ENCODE measurements at regions not wholly inside any gene's neighbourhood (a gene's known extent, or its start where the extent isn't known, plus 50 kb on each side); places are given as distances from the start of the nearest gene placed in this dataset.
"Not testable (repeated sequence)": the region's sequence is repeated elsewhere in the genome, so short reads cannot be mapped to it uniquely, and the experiment has no call there.

GRCh38 chr17:34067011-34067410 is 188.1 kb upstream of the CCL2 start:
- Mint-ChIP-seq H3K27me3 (no peaks in the 10 kb centered on the region), H3K27ac (no peak overlapping the region), H3K4me1 (no peaks in the 10 kb centered on the region), H3K36me3 (ENCODE audit: low read depth) (no peaks in the 10 kb centered on the region), H3K4me3 (no peak overlapping the region)
- ATAC-seq (no peak), DNase-seq (no peak)
- no peaks in the 10 kb centered on the region for H3K9me3 ChIP-seq (ENCODE audit: control insufficient read depth, low read length, poor library complexity, severe bottlenecking)

- H3K4me1 Mint-ChIP-seq: no peaks in the 10 kb centered on the region
- no peaks in the 10 kb centered on the region for H3K27me3 Mint-ChIP-seq
Measured at GRCh38 chr17:34068571-34068970, 186.5 kb upstream of the CCL2 start.

GRCh38 chr17:34070712-34071111 is 184.4 kb upstream of the CCL2 start:
- no peaks in the 10 kb centered on the region for H3K9me3 ChIP-seq (ENCODE audit: control insufficient read depth, low read length, poor library complexity, severe bottlenecking)
- H3K36me3 Mint-ChIP-seq (ENCODE audit: low read depth): no peaks in the 10 kb centered on the region
- H3K27me3 Mint-ChIP-seq: no peaks in the 10 kb centered on the region
- no peak for DNase-seq
- no peak overlapping the region for H3K4me3 Mint-ChIP-seq
- no peak for ATAC-seq
- no peaks in the 10 kb centered on the region for H3K4me1 Mint-ChIP-seq
- H3K27ac Mint-ChIP-seq: no peak overlapping the region

More at GRCh38 chr17:34068571-34068970, 186.5 kb upstream of the CCL2 start:
- H3K27ac Mint-ChIP-seq: no peak overlapping the region
- ATAC-seq (no peak), DNase-seq (no peak)
- H3K36me3 Mint-ChIP-seq (ENCODE audit: low read depth): no peaks in the 10 kb centered on the region
- no peak overlapping the region for H3K4me3 Mint-ChIP-seq
- no peaks in the 10 kb centered on the region for H3K9me3 ChIP-seq (ENCODE audit: control insufficient read depth, low read length, poor library complexity, severe bottlenecking)

DNA sequence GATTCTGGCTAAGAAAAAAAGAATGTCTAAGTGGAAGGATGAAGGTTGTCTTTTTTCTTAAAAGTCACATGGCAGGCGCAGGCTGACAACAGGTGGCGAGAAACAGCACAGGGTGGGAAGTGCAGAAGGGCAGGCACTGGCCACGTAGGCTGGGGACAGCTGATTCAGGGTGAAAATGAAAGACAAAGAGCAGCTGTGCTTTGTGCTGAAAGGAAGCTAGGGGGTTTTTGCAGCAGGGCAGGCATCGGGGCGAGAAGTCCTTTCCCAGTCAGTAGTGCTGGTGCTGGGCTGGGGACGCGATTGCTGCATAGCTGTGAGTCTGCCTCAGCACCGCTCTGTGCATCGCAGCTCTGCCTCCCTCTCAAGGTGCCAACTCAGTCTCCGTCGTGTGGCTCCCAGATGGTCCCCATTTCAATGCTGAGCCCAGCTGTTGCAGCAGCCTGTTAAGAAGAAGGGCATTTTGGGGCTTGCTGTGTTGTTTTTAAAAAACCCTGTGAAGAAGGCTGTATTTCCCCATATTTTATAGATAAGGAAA is 183.1 kb upstream of the CCL2 start:
- DNase-seq (no peak), ATAC-seq (no peak)
- H3K9me3 ChIP-seq (ENCODE audit: control insufficient read depth, low read length, poor library complexity, severe bottlenecking): no peaks in the 10 kb centered on the region
- H3K4me1 Mint-ChIP-seq: no peaks in the 10 kb centered on the region
- no peaks in the 10 kb centered on the region for H3K27me3 Mint-ChIP-seq
- H3K36me3 Mint-ChIP-seq (ENCODE audit: low read depth): peaks cover 2% of the 10 kb centered on the region
- no peak overlapping the region for H3K27ac Mint-ChIP-seq
- H3K4me3 Mint-ChIP-seq: no peak overlapping the region

GRCh38 chr17:34075076-34075475 is 180.0 kb upstream of the CCL2 start:
- H3K4me3 Mint-ChIP-seq: no peak overlapping the region

DNA sequence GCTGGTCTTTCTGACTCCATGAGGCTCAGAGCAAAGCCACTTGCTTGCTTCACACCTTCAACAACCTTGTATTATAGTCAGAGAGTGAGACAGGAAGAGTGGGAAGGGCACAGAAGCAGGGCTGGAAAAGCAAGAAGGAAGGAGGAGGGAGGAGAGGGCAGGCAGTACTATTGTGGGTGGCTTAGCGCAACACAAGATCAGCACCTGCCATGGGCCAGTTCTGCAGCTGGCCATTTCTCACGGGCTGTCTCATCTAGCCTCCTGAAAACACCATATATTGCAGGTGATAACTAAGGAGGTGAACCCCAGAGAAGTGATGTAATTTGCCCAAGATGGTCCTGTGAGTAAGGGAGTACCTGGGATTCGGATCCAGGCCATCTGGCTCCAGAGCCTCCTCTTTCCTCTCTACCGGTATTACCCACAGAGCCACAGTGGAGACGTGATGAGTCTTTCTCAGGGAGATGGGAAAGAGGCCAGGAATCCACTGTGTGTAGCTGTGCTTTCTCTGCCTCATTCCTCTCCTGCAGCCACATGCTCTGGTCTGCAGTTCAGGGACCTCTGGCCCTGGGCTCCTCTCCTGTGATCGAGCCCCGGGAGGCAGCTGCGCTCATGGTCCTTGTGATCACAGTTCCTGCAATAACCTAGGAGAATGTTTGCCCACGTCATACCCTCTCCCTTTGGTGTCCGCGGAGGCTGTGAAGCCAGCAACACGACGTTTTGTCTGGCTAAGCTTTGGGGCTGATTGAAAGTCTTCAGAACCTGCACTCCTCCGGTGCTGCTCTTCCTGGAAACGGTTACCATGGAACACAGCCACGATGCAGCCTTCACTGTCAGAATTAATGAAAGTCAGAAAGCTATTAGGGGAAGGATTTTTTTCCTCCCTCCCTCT is 178.1 kb upstream of the CCL2 start:
- Mint-ChIP-seq H3K4me3 (no peak overlapping the region), H3K4me1 (no peaks in the 10 kb centered on the region), H3K27me3 (peaks cover 33% of the 10 kb centered on the region), H3K27ac (no peak overlapping the region), H3K36me3 (ENCODE audit: low read depth) (peaks cover 2% of the 10 kb centered on the region)
- no peak for ATAC-seq
- no peak for DNase-seq
- no peaks in the 10 kb centered on the region for H3K9me3 ChIP-seq (ENCODE audit: control insufficient read depth, low read length, poor library complexity, severe bottlenecking)

More at GRCh38 chr17:34075076-34075475, 180.0 kb upstream of the CCL2 start:
- peaks cover 28% of the 10 kb centered on the region for H3K27me3 Mint-ChIP-seq
- no peak for DNase-seq
- H3K4me1 Mint-ChIP-seq: no peaks in the 10 kb centered on the region
- no peak for ATAC-seq
- peaks cover 2% of the 10 kb centered on the region for H3K36me3 Mint-ChIP-seq (ENCODE audit: low read depth)
- H3K27ac Mint-ChIP-seq: no peak overlapping the region
- no peaks in the 10 kb centered on the region for H3K9me3 ChIP-seq (ENCODE audit: control insufficient read depth, low read length, poor library complexity, severe bottlenecking)

DNA sequence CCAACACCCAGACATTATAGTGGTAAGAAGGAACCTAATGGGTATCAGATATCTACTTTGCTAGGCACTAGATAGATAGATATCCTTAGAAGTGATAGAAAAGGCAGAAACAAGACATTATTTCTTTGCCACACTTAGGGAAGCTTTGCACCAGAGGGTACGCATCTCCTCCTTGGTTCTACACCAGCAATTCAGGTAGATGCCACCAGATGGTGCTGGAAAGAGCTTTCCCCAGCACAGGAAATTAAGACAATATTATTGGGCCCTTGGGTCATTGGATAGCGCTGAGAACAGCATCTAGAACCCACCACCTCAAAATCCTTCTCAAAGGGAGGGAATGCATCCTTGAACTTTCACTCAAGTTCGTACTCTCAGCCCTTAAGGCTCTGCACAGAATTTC is 173.8 kb upstream of the CCL2 start:
- Mint-ChIP-seq H3K27ac (no peak overlapping the region), H3K4me3 (no peak overlapping the region), H3K4me1 (no peaks in the 10 kb centered on the region), H3K36me3 (ENCODE audit: low read depth) (peaks cover under 1% of the 10 kb centered on the region), H3K27me3 (peaks cover 33% of the 10 kb centered on the region)
- no peaks in the 10 kb centered on the region for H3K9me3 ChIP-seq (ENCODE audit: control insufficient read depth, low read length, poor library complexity, severe bottlenecking)
- DNase-seq: no peak
- no peak for ATAC-seq

DNA sequence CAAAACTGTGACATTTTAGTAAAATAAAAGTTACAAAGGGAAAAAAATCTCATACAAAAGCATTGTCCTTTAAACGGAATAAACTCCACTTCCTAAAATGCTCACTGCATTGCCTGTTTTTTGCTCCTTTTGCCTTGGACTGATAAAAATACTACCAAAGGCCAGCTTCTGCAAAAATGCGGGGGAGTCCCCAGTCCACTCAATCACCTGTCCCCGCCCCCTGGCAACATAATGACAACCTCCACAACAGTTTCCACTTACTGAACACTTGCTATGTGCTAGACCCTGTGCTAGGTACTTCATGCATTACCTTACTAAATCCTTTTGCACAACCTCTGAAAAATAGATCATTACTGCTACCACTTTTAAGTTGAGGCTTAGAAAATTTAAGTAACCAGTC is 172.7 kb upstream of the CCL2 start:
- no peak overlapping the region for H3K27ac Mint-ChIP-seq
- no peaks in the 10 kb centered on the region for H3K4me1 Mint-ChIP-seq
- peaks cover 35% of the 10 kb centered on the region for H3K27me3 Mint-ChIP-seq
- DNase-seq (no peak), ATAC-seq (no peak)
- H3K36me3 Mint-ChIP-seq (ENCODE audit: low read depth): no peaks in the 10 kb centered on the region
- no peak overlapping the region for H3K4me3 Mint-ChIP-seq
- no peaks in the 10 kb centered on the region for H3K9me3 ChIP-seq (ENCODE audit: control insufficient read depth, low read length, poor library complexity, severe bottlenecking)

- peaks cover 42% of the 10 kb centered on the region for H3K27me3 Mint-ChIP-seq
- H3K36me3 Mint-ChIP-seq (ENCODE audit: low read depth); H3K4me3 Mint-ChIP-seq; H3K27ac Mint-ChIP-seq; ATAC-seq; H3K9me3 ChIP-seq (ENCODE audit: control insufficient read depth, low read length, poor library complexity, severe bottlenecking); DNase-seq; H3K4me1 Mint-ChIP-seq: not testable (repeated sequence)
Measured at GRCh38 chr17:34089042-34089441, 166.0 kb upstream of the CCL2 start.

DNA sequence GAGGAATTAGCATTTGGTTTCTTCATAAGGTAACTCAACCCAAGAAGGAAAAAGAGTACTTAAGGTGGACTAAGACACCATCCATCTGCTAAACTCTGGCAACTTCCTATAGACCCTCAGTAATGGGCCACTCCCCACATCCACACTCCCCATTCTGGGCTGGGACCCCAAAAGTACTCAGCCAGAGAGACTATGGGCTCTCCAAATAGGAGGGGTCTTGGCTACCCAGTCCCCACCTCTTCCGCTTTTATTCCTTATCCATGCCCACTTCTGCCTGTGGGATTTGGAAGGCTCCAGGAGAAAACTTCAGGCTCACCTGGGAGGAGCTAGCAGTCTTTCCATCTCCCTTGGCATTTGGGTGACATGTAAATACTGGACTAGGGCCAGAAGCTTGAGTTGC is 164.5 kb upstream of the CCL2 start:
- Mint-ChIP-seq H3K4me1 (no peaks in the 10 kb centered on the region), H3K4me3 (no peak overlapping the region), H3K27ac (no peak overlapping the region), H3K27me3 (peaks cover 42% of the 10 kb centered on the region), H3K36me3 (ENCODE audit: low read depth) (no peaks in the 10 kb centered on the region)
- DNase-seq (no peak), ATAC-seq (no peak)
- no peaks in the 10 kb centered on the region for H3K9me3 ChIP-seq (ENCODE audit: control insufficient read depth, low read length, poor library complexity, severe bottlenecking)

DNA sequence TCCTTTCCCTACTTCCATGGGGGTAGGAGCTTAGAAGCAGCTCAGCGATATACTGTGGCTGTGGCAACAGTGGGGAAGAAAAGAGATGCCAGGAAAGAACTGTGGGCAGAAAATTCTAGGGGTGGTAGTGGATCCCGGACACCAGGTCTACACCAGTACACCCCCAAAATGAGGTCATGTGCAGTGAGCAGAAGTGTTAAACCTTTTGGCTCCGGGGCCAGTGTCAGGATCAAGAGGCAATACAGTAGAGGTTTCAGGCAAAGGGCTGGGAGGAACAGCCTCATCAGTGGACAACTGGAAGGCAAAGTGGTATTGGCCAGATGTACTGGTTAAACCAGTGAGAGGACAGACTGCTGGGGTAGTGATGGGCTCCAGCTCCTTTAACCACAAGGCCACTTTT is 163.1 kb upstream of the CCL2 start:
- Mint-ChIP-seq H3K27me3 (peaks cover 49% of the 10 kb centered on the region), H3K27ac (no peak overlapping the region), H3K4me3 (no peak overlapping the region), H3K36me3 (ENCODE audit: low read depth) (peaks cover 5% of the 10 kb centered on the region), H3K4me1 (no peaks in the 10 kb centered on the region)
- H3K9me3 ChIP-seq (ENCODE audit: control insufficient read depth, low read length, poor library complexity, severe bottlenecking): no peaks in the 10 kb centered on the region
- no peak for DNase-seq
- no peak for ATAC-seq

GRCh38 chr17:34095106-34095505 is 160.0 kb upstream of the CCL2 start:
- H3K9me3 ChIP-seq (ENCODE audit: control insufficient read depth, low read length, poor library complexity, severe bottlenecking): no peaks in the 10 kb centered on the region
- DNase-seq: no peak
- Mint-ChIP-seq H3K27ac (no peak overlapping the region), H3K4me3 (no peak overlapping the region), H3K36me3 (ENCODE audit: low read depth) (peaks cover 5% of the 10 kb centered on the region), H3K4me1 (no peaks in the 10 kb centered on the region), H3K27me3 (peaks cover 38% of the 10 kb centered on the region)
- ATAC-seq: no peak

DNA sequence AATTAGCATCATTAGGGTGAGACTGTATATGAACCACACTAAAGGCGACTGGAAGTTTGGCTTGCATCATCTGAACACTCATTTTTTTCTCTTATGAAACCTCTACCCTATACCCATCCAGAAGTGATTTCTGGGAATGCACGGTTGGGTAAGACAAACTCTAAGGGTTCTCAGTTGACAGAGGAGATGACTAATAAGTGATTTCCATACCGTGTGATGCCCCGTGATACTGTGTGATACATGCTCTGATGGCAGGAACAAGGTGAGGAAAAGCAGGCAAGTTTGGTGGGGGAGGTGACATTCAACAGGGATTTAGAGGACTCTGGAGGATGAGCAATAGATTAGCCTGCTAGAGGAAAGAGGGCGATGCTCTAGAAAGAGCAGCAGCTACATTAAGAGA is 156.4 kb upstream of the CCL2 start:
- H3K4me1 Mint-ChIP-seq: no peaks in the 10 kb centered on the region
- H3K27ac Mint-ChIP-seq: no peak overlapping the region
- H3K36me3 Mint-ChIP-seq (ENCODE audit: low read depth): peaks cover 5% of the 10 kb centered on the region
- H3K4me3 Mint-ChIP-seq: no peak overlapping the region
- H3K9me3 ChIP-seq (ENCODE audit: control insufficient read depth, low read length, poor library complexity, severe bottlenecking): no peaks in the 10 kb centered on the region
- ATAC-seq: no peak
- H3K27me3 Mint-ChIP-seq: peaks cover 14% of the 10 kb centered on the region
- no peak for DNase-seq
